GM12865 (cell line): ENCODE measurements at regions not wholly inside any gene's neighbourhood (a gene's known extent, or its start where the extent isn't known, plus 50 kb on each side); places are given as distances from the start of the nearest gene placed in this dataset.

Source experiments
- DNase-seq: peaks from one replicate; pipeline ENCODE4 v3.0.0; 2010; ENCODE audit warnings: low read depth
- H3K4me3 ChIP-seq: 2 replicates; pipeline ENCODE4 v1.5.1; 2011; ENCODE audit warnings: mild to moderate bottlenecking, low read depth, low read length, control low read depth
- TF ChIP-seq, protein P1 (sequence below): IDR thresholded peaks from 2 replicates; pipeline ENCODE4 v1.5.1; 2011; ENCODE audit warnings: low read length, control low read depth, low read depth, inconsistent platforms; ENCODE audit not compliant: insufficient read depth; ENCODE audit errors: missing control alignments

DNA sequence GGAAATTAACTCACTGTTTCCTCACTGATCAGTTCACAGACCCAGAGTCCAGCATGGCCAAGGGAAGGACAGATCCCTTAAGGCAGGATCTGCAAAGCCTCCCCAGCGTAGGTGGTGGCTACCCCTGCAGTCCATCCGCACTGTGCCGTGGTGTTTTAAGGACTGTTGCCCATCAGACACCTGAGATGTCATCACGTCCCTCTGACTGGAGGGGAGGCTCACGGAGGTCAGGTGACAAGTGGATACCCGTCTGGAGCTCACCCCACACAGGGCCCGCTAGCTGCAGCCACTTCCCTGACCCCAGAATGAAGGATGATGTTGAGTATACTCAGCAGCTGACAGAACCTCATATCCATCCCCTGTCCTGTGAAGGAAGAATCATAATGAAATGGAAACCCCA lies 161.8 kb upstream of the GGTLC1 start:
- H3K4me3 ChIP-seq = no peak overlapping the region
- TF ChIP-seq, protein P1, sequence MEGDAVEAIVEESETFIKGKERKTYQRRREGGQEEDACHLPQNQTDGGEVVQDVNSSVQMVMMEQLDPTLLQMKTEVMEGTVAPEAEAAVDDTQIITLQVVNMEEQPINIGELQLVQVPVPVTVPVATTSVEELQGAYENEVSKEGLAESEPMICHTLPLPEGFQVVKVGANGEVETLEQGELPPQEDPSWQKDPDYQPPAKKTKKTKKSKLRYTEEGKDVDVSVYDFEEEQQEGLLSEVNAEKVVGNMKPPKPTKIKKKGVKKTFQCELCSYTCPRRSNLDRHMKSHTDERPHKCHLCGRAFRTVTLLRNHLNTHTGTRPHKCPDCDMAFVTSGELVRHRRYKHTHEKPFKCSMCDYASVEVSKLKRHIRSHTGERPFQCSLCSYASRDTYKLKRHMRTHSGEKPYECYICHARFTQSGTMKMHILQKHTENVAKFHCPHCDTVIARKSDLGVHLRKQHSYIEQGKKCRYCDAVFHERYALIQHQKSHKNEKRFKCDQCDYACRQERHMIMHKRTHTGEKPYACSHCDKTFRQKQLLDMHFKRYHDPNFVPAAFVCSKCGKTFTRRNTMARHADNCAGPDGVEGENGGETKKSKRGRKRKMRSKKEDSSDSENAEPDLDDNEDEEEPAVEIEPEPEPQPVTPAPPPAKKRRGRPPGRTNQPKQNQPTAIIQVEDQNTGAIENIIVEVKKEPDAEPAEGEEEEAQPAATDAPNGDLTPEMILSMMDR = no peak
- no peak for DNase-seq

DNA sequence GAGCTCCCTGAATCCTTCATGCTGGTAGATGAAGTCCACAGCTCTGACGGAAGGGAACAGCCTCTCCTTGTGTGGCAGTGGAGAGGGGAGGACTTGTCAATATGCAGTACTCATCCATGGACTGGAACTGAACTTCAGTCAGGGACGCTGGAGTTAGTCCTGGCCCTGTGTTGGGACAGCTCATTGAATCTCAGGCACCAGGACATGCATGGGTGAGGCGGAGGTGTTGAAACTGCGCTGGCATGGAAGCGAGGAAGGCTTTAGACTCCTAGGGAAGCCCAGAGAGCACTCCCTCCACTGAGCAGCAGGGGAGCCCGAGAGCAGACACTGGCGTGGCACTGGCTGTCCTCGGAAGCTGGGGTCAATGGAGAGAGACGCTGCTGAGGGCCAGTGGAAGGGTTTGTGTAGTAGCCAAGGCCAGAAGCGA lies 161.3 kb upstream of the GGTLC1 start:
- TF ChIP-seq, protein P1 = peak; percentile 66
- DNase-seq = peak; percentile 15
- no peak overlapping the region for H3K4me3 ChIP-seq

GRCh38 chr20:24149175-24149574 lies 160.6 kb upstream of the GGTLC1 start:
- DNase-seq = no peak
- H3K4me3 ChIP-seq = no peak overlapping the region
- TF ChIP-seq, protein P1 = no peak

GRCh38 chr20:24148372-24148771 lies 159.8 kb upstream of the GGTLC1 start:
- TF ChIP-seq, protein P1 = no peak
- no peak overlapping the region for H3K4me3 ChIP-seq
- peak; percentile 48 for DNase-seq

GRCh38 chr20:24147961-24148360 lies 159.4 kb upstream of the GGTLC1 start:
- H3K4me3 ChIP-seq = no peak overlapping the region
- no peak for DNase-seq
- TF ChIP-seq, protein P1 = no peak

DNA sequence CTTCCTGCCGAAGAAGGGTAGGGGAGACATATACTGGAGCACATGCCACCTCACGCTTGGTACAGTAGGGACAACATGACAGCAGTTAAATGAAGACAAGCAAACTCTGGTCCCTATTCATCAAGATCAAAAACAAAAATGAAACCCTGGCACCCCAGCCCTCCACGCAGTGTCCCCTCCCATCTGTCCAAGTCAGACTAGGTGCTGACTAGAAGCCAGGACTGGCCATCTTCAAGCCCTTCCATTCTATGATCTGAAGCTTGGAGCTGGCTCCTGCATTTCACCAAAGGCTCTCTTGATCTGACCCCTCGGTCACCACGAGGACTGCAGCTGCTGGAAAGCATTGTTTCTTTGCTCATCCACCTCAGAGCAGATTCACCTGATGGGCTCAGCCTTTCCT lies 158.9 kb upstream of the GGTLC1 start:
- no peak for DNase-seq
- TF ChIP-seq, protein P1 = no peak
- no peak overlapping the region for H3K4me3 ChIP-seq

GRCh38 chr20:24146231-24146634 lies 157.7 kb upstream of the GGTLC1 start:
- H3K4me3 ChIP-seq = no peak overlapping the region
- DNase-seq = no peak
- TF ChIP-seq, protein P1 = no peak
